B cell (primary cell): ENCODE measurements at regions not wholly inside any gene's neighbourhood (a gene's known extent, or its start where the extent isn't known, plus 50 kb on each side); places are given as distances from the start of the nearest gene placed in this dataset.

Source experiments
- CTCF ChIP-seq: fragments of 200-600 bp; IDR thresholded peaks from one replicate; pipeline ENCODE4 v1.8.0; 2022; ENCODE audit warnings: antibody characterized with exemption, mild to moderate bottlenecking
- EZH2 ChIP-seq: IDR thresholded peaks from 2 replicates; pipeline ENCODE4 v1.6.1; 2012; ENCODE audit warnings: borderline replicate concordance, low read depth, mild to moderate bottlenecking, moderate library complexity, low read length; ENCODE audit not compliant: insufficient read depth, poor library complexity, severe bottlenecking

GRCh38 chr13:87607266-87607665, 63.9 kb upstream of the SLITRK5 start:
- TF ChIP-seq CTCF (no peak), EZH2 (no peak)
